K562 (cell line): ENCODE measurements at regions not wholly inside any gene's neighbourhood (a gene's known extent, or its start where the extent isn't known, plus 50 kb on each side); places are given as distances from the start of the nearest gene placed in this dataset.

Experiments used
- ATAC-seq: fragments of 200-7000 bp; cut with Tn5 transposase; 3 replicates; pipeline ENCODE4 v1.9.1; 2020; ENCODE audit warnings: moderate library complexity
- BruUV-seq: library from RNA; stranded (reverse); fragments of 400-500 nt; replicated peaks from 2 replicates; lab custom pipeline; 2021; lab: Mats Ljungman, UMichigan
- CTCF ChIA-PET: fragments of 300-600 bp; formaldehyde crosslinking; extraction: SDS; loops from one replicate; lab custom pipeline; 2021; ENCODE audit warnings: low intra/inter-chr PET ratio; lab: Yijun Ruan, JAX
- POLR2A ChIA-PET: fragments of 300-600, 350-650 bp; sonication (Branson Sonifier 250); formaldehyde crosslinking; extraction: SDS; loops from one replicate; lab custom pipeline; 2021; ENCODE audit warnings: antibody characterized with exemption, inconsistent platforms; lab: Yijun Ruan, JAX
- DNase-seq, 4 experiments: peaks; one replicate each; pipeline versions ENCODE4 v3.0.0 to v3.0.0-alpha.2; 2011 to 2018; ENCODE audit warnings: low spot score in 3 of 4, mixed read lengths in 3 of 4; ENCODE audit errors: extremely low read depth in 1 of 4
- FAIRE-seq: peaks from 2 replicates; lab custom pipeline; 2011; peaks lifted over from hg19 to GRCh38; lab: Jason Lieb, UNC
- H2AFZ ChIP-seq: 2 replicates; pipeline ENCODE4 v1.6.0; 2011; ENCODE audit warnings: low read depth, low read length, control low read depth, inconsistent platforms
- H3K27ac ChIP-seq: fragments of 200-600 bp; 3 replicates; pipeline ENCODE4 v1.8.0; 2011; ENCODE audit warnings: low read depth, mild to moderate bottlenecking, control low read depth, inconsistent platforms, low read length, moderate library complexity, mixed read lengths; ENCODE audit errors: extremely low read depth
- H3K27me3 ChIP-seq, 2 experiments: fragments of 300-600 bp in 1 of 2; 2 replicates in 1 of 2; 3 replicates in 1 of 2; pipeline versions ENCODE4 v1.6.0 to v1.8.0; 2011; ENCODE audit warnings: inconsistent platforms in 2 of 2, low read length in 2 of 2, mild to moderate bottlenecking in 1 of 2, mixed read lengths in 1 of 2, moderate library complexity in 1 of 2; ENCODE audit not compliant: control insufficient read depth in 2 of 2, insufficient read depth in 2 of 2
- H3K36me3 ChIP-seq: fragments of 300-600 bp; 3 replicates; pipeline ENCODE4 v1.8.0; 2011; ENCODE audit warnings: mild to moderate bottlenecking, low read length, inconsistent platforms; ENCODE audit not compliant: control insufficient read depth, insufficient read depth
- H3K4me1 ChIP-seq, 2 experiments: fragments of 200-600 bp in 1 of 2; replicated peaks in 1 of 2; 2 replicates in 1 of 2; 3 replicates in 1 of 2; pipeline versions ENCODE4 v1.5.1 to v1.8.0; 2011; ENCODE audit warnings: inconsistent platforms in 2 of 2, low read length in 2 of 2, mild to moderate bottlenecking in 1 of 2, mixed read lengths in 1 of 2, moderate library complexity in 1 of 2; ENCODE audit not compliant: control insufficient read depth in 2 of 2, insufficient read depth in 2 of 2
- H3K4me2 ChIP-seq: 2 replicates; pipeline ENCODE4 v1.6.1; 2011; ENCODE audit warnings: low read length, control low read depth, inconsistent platforms, mixed read lengths; ENCODE audit not compliant: insufficient read depth
- H3K4me3 ChIP-seq: fragments of 200-600 bp; sonication (generic), shearing (Covaris generic); 2 replicates; pipeline ENCODE4 v1.5.1; 2016; ENCODE audit warnings: control low read depth, inconsistent platforms
- H3K79me2 ChIP-seq: fragments of 200-600 bp; 3 replicates; pipeline ENCODE4 v1.8.0; 2011; ENCODE audit warnings: low read length, inconsistent platforms; ENCODE audit not compliant: control insufficient read depth, insufficient read depth
- H3K9ac ChIP-seq, 2 experiments: 2 replicates each; pipeline versions ENCODE4 v1.6.0 to v1.6.1; 2011; ENCODE audit warnings: low read depth in 2 of 2, low read length in 2 of 2, control low read depth in 1 of 2, inconsistent platforms in 1 of 2, mild to moderate bottlenecking in 1 of 2, mixed read lengths in 1 of 2; ENCODE audit not compliant: insufficient read depth in 1 of 2
- H3K9me1 ChIP-seq: one replicate; pipeline ENCODE4 v1.6.0; 2011; ENCODE audit warnings: inconsistent platforms, mild to moderate bottlenecking, low read length, moderate library complexity; ENCODE audit not compliant: control insufficient read depth, insufficient read depth
- H3K9me3 ChIP-seq: replicated peaks from 2 replicates; pipeline ENCODE4 v1.5.1; 2011; ENCODE audit warnings: low read depth, low read length, inconsistent platforms; ENCODE audit not compliant: control insufficient read depth, insufficient read depth
- H4K20me1 ChIP-seq: replicated peaks from 2 replicates; pipeline ENCODE4 v1.6.1; 2011; ENCODE audit warnings: low read length, inconsistent platforms, mixed read lengths; ENCODE audit not compliant: control insufficient read depth, insufficient read depth
- CTCF ChIP-seq, 3 experiments: IDR thresholded peaks in 2 of 3; conservative IDR thresholded peaks in 1 of 3; 2 replicates each; pipeline ENCODE4 v1.5.1; 2011 to 2012; ENCODE audit warnings: low read length in 3 of 3, mild to moderate bottlenecking in 3 of 3, control low read depth in 2 of 3, improper control_type of control experiment in 1 of 3, inconsistent platforms in 1 of 3, low read depth in 1 of 3, mixed read lengths in 1 of 3, moderate library complexity in 1 of 3; ENCODE audit not compliant: insufficient read depth in 2 of 3
- NCOA4 ChIP-seq: fragments of 450-650 bp; IDR thresholded peaks from 2 replicates; pipeline ENCODE4 v1.6.1; 2018; ENCODE audit warnings: mild to moderate bottlenecking; ENCODE audit not compliant: partially characterized antibody
- NCOA6 ChIP-seq: fragments of 450-650 bp; IDR thresholded peaks from 2 replicates; pipeline ENCODE4 v1.6.1; 2017; ENCODE audit warnings: mild to moderate bottlenecking
- NFE2 ChIP-seq: IDR thresholded peaks from 2 replicates; pipeline ENCODE4 v1.6.1; 2014; ENCODE audit warnings: antibody characterized with exemption, low read depth
- NR4A1 ChIP-seq, 2 experiments: fragments of 250-450 bp in 1 of 2; fragments of 450-650 bp in 1 of 2; sonication (Bioruptor Pico) in 1 of 2; IDR thresholded peaks; 2 replicates each; pipeline versions ENCODE4 v1.4.0 to v1.6.1; 2016 to 2020; ENCODE audit warnings: mild to moderate bottlenecking in 2 of 2, missing compliant biosample characterization in 1 of 2, missing genetic modification characterization in 1 of 2, moderate library complexity in 1 of 2
- NRF1 ChIP-seq, 2 experiments: fragments of 450-650 bp; IDR thresholded peaks in 1 of 2; conservative IDR thresholded peaks in 1 of 2; 2 replicates each; pipeline ENCODE4 v1.6.1; 2014; ENCODE audit warnings: mild to moderate bottlenecking in 2 of 2
- RAD21 ChIP-seq, 2 experiments: fragments of 250-450 bp in 1 of 2; fragments of 450-650 bp in 1 of 2; sonication (Bioruptor Pico) in 1 of 2; formaldehyde crosslinking in 1 of 2; IDR thresholded peaks in 1 of 2; conservative IDR thresholded peaks in 1 of 2; 2 replicates each; pipeline versions ENCODE4 v1.4.0 to v1.8.0; 2020 to 2022; ENCODE audit warnings: mild to moderate bottlenecking in 2 of 2, moderate library complexity in 1 of 2
- ZC3H4 ChIP-seq: sonication (generic); formaldehyde crosslinking; IDR thresholded peaks from 2 replicates; pipeline ENCODE4 v1.9.0; 2021; ENCODE audit warnings: missing genetic modification reagents, borderline replicate concordance
- ZNF133 ChIP-seq: fragments of 250-450 bp; sonication (Bioruptor Pico); IDR thresholded peaks from 2 replicates; pipeline ENCODE4 v1.4.0; 2020; ENCODE audit warnings: mild to moderate bottlenecking
- ZNF175 ChIP-seq: fragments of 200-800 bp; sonication (Bioruptor generic); IDR thresholded peaks from 2 replicates; pipeline ENCODE4 v1.6.1; 2016; ENCODE audit warnings: low read depth, mild to moderate bottlenecking, missing genetic modification characterization, missing compliant biosample characterization
- ZNF282 ChIP-seq: sonication (generic); formaldehyde crosslinking; IDR thresholded peaks from 2 replicates; pipeline ENCODE4 v1.8.1; 2023; ENCODE audit warnings: missing genetic modification reagents
- WGBS: fragments of 100-300 bp; shearing (Covaris generic); methylation state at CpG from one replicate; pipeline ENCODE4 v1.1.6; 2016; ENCODE audit warnings: low coverage, mixed read lengths; ENCODE audit not compliant: insufficient coverage; ENCODE audit errors: missing lambda C conversion rate; 5-methylcytosine and 5-hydroxymethylcytosine counted together
- in situ Hi-C: fragments of 300-500 bp; cut with MboI; formaldehyde crosslinking; loops from 4 replicates; pipeline ENCODE4 v1.15.0; 2018; ENCODE audit warnings: inconsistent platforms, mixed read lengths
- intact Hi-C: fragments of 100-400 bp; cut with micrococcal nuclease; formaldehyde crosslinking; loops from 2 replicates; pipeline ENCODE4 v1.14.2; 2022
- TF ChIP-seq, protein P1 (sequence below), 2 experiments: fragments of 450-650 bp; IDR thresholded peaks; 2 replicates each; pipeline ENCODE4 v1.6.1; 2016

GRCh38 chr6:11418290-11418905 is 119.2 kb upstream of the TMEM170B start (continued):
- no peak for TF ChIP-seq ZC3H4 (CRISPR knock-in tag)
- no peak for TF ChIP-seq ZNF133 (CRISPR knock-in tag)
- no peak for TF ChIP-seq NCOA6
- TF ChIP-seq, protein P1, sequence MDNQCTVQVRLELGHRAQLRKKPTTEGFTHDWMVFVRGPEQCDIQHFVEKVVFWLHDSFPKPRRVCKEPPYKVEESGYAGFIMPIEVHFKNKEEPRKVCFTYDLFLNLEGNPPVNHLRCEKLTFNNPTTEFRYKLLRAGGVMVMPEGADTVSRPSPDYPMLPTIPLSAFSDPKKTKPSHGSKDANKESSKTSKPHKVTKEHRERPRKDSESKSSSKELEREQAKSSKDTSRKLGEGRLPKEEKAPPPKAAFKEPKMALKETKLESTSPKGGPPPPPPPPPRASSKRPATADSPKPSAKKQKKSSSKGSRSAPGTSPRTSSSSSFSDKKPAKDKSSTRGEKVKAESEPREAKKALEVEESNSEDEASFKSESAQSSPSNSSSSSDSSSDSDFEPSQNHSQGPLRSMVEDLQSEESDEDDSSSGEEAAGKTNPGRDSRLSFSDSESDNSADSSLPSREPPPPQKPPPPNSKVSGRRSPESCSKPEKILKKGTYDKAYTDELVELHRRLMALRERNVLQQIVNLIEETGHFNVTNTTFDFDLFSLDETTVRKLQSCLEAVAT (IDR thresholded peaks at IDR 0.05) = no peak
- TF ChIP-seq ZNF175 (CRISPR knock-in tag) = no peak
- no peak for TF ChIP-seq NR4A1 (CRISPR knock-in tag; IDR thresholded peaks at IDR 0.05)
- TF ChIP-seq NR4A1 (tag; IDR thresholded peaks at IDR 0.05) = no peak

DNA sequence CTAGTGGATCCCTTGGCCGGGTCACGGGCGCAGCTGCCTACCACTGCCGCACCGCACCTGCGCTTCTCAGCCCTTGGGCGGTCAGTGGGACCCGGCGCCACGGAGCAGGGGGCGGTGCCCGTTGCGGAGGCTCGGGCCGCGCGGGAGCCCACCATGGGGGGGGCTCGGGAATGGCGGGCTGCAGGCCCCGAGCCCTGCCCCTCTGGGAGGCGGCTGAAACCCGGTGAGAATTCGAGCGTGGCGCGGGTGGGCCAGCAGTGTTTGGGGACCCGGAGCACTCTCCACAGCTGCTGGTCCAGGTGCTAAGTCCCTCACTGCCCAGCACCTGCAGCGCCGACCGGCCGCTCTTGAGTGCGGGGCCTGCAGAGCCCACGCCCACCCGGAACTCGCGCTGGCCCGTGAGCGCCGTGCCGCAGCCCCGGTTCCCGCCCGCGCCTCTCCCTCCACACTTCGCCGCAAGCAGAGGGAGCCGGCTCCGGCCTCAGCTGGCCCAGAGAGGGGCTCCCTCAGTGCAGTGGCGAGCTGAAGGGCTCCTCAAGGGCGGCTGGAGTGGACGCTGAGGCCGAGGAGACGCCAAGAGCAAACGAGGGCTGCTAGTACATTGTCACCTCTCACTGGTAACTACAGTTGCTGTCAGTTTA is 120.5 kb upstream of the TMEM170B start:
- Histone ChIP-seq H3K9me3 (no peaks in the 10 kb centered on the region), H3K4me3 (no peak overlapping the region), H3K9me1 (no peaks in the 10 kb centered on the region), H3K4me1 (peaks cover 0 to 7% of the 10 kb centered on the region in 2 experiments; a peak in 1 of 5 replicates), H4K20me1 (no peaks in the 10 kb centered on the region), H2AFZ (no peak overlapping the region), H3K9ac (no peak overlapping the region), H3K27ac (no peak overlapping the region), H3K36me3 (no peaks in the 10 kb centered on the region), H3K27me3 (no peaks in the 10 kb centered on the region), H3K4me2 (no peak overlapping the region), H3K79me2 (no peaks in the 10 kb centered on the region)
- no TSS peak for BruUV-seq
- TF ChIP-seq CTCF (IDR thresholded peaks at IDR 0.05 in 2 of 3, conservative IDR thresholded peaks at IDR 0.05 in 1 of 3; ENCODE audit: insufficient read depth in 2 of 3, low read depth in 1 of 3, low read length in 3 of 3) (0 out of 6 replicates have a peak, but pooled peaks of 1 of the 3 experiments have one; percentile 10), NRF1 (conservative IDR thresholded peaks at IDR 0.05 in 1 of 2, IDR thresholded peaks at IDR 0.05 in 1 of 2) (peak in 1 of 2 experiments; percentile 34; a peak in 2 of 4 replicates), ZNF282 (CRISPR knock-in tag) (no peak), NCOA4 (no peak), NFE2 (no peak), RAD21 (CRISPR knock-in tag; conservative IDR thresholded peaks at IDR 0.05 in 1 of 2, IDR thresholded peaks at IDR 0.05 in 1 of 2) (peak in 1 of 2 experiments; percentile 29; a peak in 1 of 4 replicates)
- no peak for DNase-seq
- ATAC-seq = peak; percentile 75
- FAIRE-seq = no peak
- intact Hi-C loops = no loop called here
- ChIA-PET POLR2A (interaction anchor here (1.0 to 1.5 kb wide), 2 partner anchors 10 to 12 kb away, joined by 3 read pairs; no protein-coding TSS in a partner anchor), CTCF (no interaction called here)
- WGBS = 15% methylated on average over 51 of the region's 54 CpGs
- in situ Hi-C loops = no loop called here
